ENCODE measurements at regions not wholly inside any gene's neighbourhood (a gene's known extent, or its start where the extent isn't known, plus 50 kb on each side); places are given as distances from the start of the nearest gene placed in this dataset.

DNA sequence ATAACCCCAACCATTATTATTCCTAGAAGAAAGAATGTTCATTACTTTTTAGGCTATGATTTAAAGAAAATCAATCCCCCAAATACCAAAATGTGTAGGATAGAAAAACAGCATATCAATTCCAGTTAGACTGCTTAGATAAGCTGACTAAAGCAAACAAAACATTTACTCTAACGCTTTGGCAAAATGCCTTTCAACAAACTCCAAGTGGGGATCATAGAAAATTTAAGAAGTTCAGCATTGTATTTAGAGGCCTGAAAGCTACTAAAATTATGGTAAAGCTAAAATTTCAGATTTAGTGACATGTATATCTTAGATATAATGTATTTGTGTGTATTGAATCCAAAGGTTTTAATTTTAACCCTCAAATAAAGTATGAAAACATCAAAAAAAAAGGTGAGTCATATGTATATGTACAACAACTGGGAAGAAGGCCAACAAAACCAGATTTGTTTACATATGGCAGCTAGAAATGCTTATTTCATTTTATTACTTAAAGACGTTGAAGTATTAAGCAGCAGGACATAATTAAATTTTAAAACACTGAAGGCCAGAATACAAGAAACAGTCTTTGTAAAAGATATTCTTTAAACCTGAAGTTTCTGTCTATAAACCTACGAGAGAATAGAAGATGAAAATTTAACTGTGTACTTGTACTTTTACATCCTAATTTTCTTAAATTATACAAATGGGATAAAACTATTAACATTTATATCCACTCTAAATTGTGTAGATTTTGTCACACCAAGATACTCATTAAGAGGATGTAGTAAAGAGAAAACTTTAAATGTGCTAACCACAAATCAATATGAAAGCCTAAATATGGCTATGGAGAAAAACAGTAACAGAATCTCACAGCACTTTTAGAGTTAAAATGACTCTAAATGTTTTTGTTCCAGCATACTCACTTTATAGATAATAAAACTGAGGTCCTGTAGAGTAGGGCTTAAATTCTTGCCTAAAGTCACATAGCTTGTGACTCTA lies 71.4 kb downstream of the SLC41A2 start:
- TF ChIP-seq, protein P1, sequence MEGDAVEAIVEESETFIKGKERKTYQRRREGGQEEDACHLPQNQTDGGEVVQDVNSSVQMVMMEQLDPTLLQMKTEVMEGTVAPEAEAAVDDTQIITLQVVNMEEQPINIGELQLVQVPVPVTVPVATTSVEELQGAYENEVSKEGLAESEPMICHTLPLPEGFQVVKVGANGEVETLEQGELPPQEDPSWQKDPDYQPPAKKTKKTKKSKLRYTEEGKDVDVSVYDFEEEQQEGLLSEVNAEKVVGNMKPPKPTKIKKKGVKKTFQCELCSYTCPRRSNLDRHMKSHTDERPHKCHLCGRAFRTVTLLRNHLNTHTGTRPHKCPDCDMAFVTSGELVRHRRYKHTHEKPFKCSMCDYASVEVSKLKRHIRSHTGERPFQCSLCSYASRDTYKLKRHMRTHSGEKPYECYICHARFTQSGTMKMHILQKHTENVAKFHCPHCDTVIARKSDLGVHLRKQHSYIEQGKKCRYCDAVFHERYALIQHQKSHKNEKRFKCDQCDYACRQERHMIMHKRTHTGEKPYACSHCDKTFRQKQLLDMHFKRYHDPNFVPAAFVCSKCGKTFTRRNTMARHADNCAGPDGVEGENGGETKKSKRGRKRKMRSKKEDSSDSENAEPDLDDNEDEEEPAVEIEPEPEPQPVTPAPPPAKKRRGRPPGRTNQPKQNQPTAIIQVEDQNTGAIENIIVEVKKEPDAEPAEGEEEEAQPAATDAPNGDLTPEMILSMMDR (IDR thresholded peaks at IDR 0.05; ENCODE audit: poor library complexity, severe bottlenecking): no peak
- TF ChIP-seq EZH2 (IDR thresholded peaks at IDR 0.05; ENCODE audit: borderline replicate concordance, insufficient read depth, low read length, poor library complexity, severe bottlenecking) (no peak), POLR2AphosphoS5 (IDR thresholded peaks at IDR 0.05) (no peak), TAF1 (IDR thresholded peaks at IDR 0.05; ENCODE audit: low read depth) (no peak), MXI1 (conservative IDR thresholded peaks at IDR 0.05; ENCODE audit: poor library complexity, severe bottlenecking) (no peak)
- TF ChIP-seq, protein P2, sequence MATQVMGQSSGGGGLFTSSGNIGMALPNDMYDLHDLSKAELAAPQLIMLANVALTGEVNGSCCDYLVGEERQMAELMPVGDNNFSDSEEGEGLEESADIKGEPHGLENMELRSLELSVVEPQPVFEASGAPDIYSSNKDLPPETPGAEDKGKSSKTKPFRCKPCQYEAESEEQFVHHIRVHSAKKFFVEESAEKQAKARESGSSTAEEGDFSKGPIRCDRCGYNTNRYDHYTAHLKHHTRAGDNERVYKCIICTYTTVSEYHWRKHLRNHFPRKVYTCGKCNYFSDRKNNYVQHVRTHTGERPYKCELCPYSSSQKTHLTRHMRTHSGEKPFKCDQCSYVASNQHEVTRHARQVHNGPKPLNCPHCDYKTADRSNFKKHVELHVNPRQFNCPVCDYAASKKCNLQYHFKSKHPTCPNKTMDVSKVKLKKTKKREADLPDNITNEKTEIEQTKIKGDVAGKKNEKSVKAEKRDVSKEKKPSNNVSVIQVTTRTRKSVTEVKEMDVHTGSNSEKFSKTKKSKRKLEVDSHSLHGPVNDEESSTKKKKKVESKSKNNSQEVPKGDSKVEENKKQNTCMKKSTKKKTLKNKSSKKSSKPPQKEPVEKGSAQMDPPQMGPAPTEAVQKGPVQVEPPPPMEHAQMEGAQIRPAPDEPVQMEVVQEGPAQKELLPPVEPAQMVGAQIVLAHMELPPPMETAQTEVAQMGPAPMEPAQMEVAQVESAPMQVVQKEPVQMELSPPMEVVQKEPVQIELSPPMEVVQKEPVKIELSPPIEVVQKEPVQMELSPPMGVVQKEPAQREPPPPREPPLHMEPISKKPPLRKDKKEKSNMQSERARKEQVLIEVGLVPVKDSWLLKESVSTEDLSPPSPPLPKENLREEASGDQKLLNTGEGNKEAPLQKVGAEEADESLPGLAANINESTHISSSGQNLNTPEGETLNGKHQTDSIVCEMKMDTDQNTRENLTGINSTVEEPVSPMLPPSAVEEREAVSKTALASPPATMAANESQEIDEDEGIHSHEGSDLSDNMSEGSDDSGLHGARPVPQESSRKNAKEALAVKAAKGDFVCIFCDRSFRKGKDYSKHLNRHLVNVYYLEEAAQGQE (IDR thresholded peaks at IDR 0.05; ENCODE audit: borderline replicate concordance): no peak
